Endodermal cell (in vitro differentiated cells): ENCODE measurements at regions not wholly inside any gene's neighbourhood (a gene's known extent, or its start where the extent isn't known, plus 50 kb on each side); places are given as distances from the start of the nearest gene placed in this dataset.

Source experiments
- DNase-seq: peaks from one replicate; pipeline ENCODE4 v3.0.0-alpha.2; 2017
- H3K27ac ChIP-seq: 2 replicates; pipeline ENCODE4 v1.5.1; 2013; ENCODE audit warnings: mild to moderate bottlenecking, low read depth, low read length, moderate library complexity
- H3K27me3 ChIP-seq: 2 replicates; pipeline ENCODE4 v1.6.1; 2013; ENCODE audit warnings: mild to moderate bottlenecking, low read length, moderate library complexity; ENCODE audit not compliant: insufficient read depth, control insufficient read depth, poor library complexity, severe bottlenecking
- H3K36me3 ChIP-seq: 2 replicates; pipeline ENCODE4 v1.7.0; 2013; ENCODE audit warnings: mild to moderate bottlenecking, low read length, moderate library complexity; ENCODE audit not compliant: control insufficient read depth, insufficient read depth
- H3K4me1 ChIP-seq: one replicate; pipeline ENCODE4 v1.7.0; 2013; ENCODE audit warnings: low read length; ENCODE audit not compliant: control insufficient read depth, insufficient read depth
- H3K4me3 ChIP-seq: 2 replicates; pipeline ENCODE4 v1.5.1; 2013; ENCODE audit warnings: mild to moderate bottlenecking, low read length, moderate library complexity
- H3K9ac ChIP-seq: 2 replicates; pipeline ENCODE4 v1.6.1; 2013; ENCODE audit warnings: mild to moderate bottlenecking, low read length, moderate library complexity; ENCODE audit not compliant: poor library complexity, severe bottlenecking; ENCODE audit errors: extremely low read depth
- H3K9me3 ChIP-seq: 2 replicates; pipeline ENCODE4 v1.6.1; 2013; ENCODE audit warnings: mild to moderate bottlenecking, low read length, moderate library complexity; ENCODE audit not compliant: control insufficient read depth
- H3K27ac Mint-ChIP-seq: 2 replicates; pipeline ENCODE4 v1.8.0; 2020; ENCODE audit warnings: mixed read lengths
- H3K27me3 Mint-ChIP-seq: 2 replicates; pipeline ENCODE4 v1.8.0; 2021; ENCODE audit warnings: mild to moderate bottlenecking, mixed read lengths; ENCODE audit not compliant: insufficient read depth
- H3K36me3 Mint-ChIP-seq: 2 replicates; pipeline ENCODE4 v1.8.0; 2020; ENCODE audit warnings: low read depth, mixed read lengths
- H3K4me1 Mint-ChIP-seq: 2 replicates; pipeline ENCODE4 v1.8.0; 2020; ENCODE audit warnings: mixed read lengths
- H3K4me3 Mint-ChIP-seq: 2 replicates; pipeline ENCODE4 v1.8.0; 2020; ENCODE audit warnings: mild to moderate bottlenecking, moderate library complexity, mixed read lengths
- H3K9me3 Mint-ChIP-seq: 2 replicates; pipeline ENCODE4 v1.8.0; 2020; ENCODE audit warnings: mild to moderate bottlenecking, mixed read lengths
- WGBS, 2 experiments: methylation state at CpG; one replicate each; pipeline versions ENCODE4 v1.1.5 to v1.1.7; 2013; ENCODE audit warnings: missing lambda C conversion rate in 2 of 2, mixed read lengths in 1 of 2; ENCODE audit not compliant: insufficient coverage in 1 of 2, insufficient read length in 1 of 2; 5-methylcytosine and 5-hydroxymethylcytosine counted together
- TF ChIP-seq, protein P1 (sequence below): fragments of 200-600 bp; sonication (generic); conservative IDR thresholded peaks from 2 replicates; pipeline ENCODE4 v1.5.0; 2021; ENCODE audit warnings: antibody characterized with exemption, mild to moderate bottlenecking

DNA sequence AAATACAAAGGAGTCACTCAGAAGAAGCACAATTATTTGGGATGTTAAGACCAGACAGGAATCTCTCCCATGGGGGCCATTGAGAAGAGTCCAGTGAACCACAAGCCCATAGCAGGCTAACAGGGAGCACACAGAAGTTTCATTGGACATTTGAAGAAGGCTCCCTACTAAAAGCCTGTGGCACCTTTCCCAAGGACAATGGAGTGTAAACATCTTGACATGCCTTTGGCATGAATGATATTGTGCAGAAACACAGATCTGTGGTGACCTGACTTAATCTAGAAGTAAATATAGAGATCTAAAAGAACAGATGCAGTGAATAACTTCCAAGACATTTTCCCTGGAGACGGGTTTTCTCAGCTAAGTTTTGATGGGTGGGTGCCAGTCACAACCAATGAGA lies 221.5 kb downstream of the EPHA4 start:
- Mint-ChIP-seq H3K27ac (no peak overlapping the region), H3K9me3 (no peaks in the 10 kb centered on the region), H3K4me1 (peaks cover 3% of the 10 kb centered on the region), H3K27me3 (no peaks in the 10 kb centered on the region), H3K36me3 (no peaks in the 10 kb centered on the region), H3K4me3 (no peak overlapping the region)
- no peak overlapping the region for H3K4me3 ChIP-seq
- TF ChIP-seq, protein P1, sequence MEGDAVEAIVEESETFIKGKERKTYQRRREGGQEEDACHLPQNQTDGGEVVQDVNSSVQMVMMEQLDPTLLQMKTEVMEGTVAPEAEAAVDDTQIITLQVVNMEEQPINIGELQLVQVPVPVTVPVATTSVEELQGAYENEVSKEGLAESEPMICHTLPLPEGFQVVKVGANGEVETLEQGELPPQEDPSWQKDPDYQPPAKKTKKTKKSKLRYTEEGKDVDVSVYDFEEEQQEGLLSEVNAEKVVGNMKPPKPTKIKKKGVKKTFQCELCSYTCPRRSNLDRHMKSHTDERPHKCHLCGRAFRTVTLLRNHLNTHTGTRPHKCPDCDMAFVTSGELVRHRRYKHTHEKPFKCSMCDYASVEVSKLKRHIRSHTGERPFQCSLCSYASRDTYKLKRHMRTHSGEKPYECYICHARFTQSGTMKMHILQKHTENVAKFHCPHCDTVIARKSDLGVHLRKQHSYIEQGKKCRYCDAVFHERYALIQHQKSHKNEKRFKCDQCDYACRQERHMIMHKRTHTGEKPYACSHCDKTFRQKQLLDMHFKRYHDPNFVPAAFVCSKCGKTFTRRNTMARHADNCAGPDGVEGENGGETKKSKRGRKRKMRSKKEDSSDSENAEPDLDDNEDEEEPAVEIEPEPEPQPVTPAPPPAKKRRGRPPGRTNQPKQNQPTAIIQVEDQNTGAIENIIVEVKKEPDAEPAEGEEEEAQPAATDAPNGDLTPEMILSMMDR: no peak
- H3K9ac ChIP-seq: no peak overlapping the region
- no peak overlapping the region for H3K27ac ChIP-seq
- H3K27me3 ChIP-seq: no peaks in the 10 kb centered on the region
- H3K9me3 ChIP-seq: no peaks in the 10 kb centered on the region
- WGBS, 2 experiments: 86% methylated on average over 1 of the region's 1 CpG; no CpG with 5 or more reads in 1 of the 2 experiments
- H3K36me3 ChIP-seq: no peaks in the 10 kb centered on the region
- DNase-seq: no peak
- no peaks in the 10 kb centered on the region for H3K4me1 ChIP-seq

DNA sequence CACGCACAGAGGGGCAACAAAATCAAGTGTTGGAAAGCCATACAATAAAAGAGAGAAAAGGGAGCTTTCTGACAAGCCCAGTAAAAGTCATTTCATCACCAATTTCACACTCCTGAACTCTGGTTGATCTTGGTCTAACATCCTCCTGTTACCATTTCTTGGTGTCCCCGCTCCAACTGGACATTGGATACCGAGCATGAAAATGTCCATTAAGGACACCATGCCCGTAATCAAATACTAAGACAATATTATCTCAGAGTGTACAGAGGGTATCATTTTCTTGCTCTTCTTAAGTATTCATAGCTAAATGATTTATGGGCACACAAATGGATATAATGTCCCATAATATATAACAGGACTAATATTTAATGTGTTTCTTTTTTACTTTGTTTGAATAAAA lies 218.9 kb downstream of the EPHA4 start:
- Histone ChIP-seq H3K27ac (no peak overlapping the region), H3K4me3 (no peak overlapping the region), H3K9me3 (no peaks in the 10 kb centered on the region), H3K27me3 (no peaks in the 10 kb centered on the region), H3K36me3 (no peaks in the 10 kb centered on the region), H3K9ac (no peak overlapping the region), H3K4me1 (no peaks in the 10 kb centered on the region)
- no peak for DNase-seq
- Mint-ChIP-seq H3K9me3 (no peaks in the 10 kb centered on the region), H3K4me3 (no peak overlapping the region), H3K36me3 (no peaks in the 10 kb centered on the region), H3K4me1 (peaks cover 16% of the 10 kb centered on the region), H3K27ac (no peak overlapping the region), H3K27me3 (no peaks in the 10 kb centered on the region)
- TF ChIP-seq, protein P1: no peak
- 79 to 83% methylated on average over 2 to 4 of the region's 4 CpGs for WGBS, 2 experiments

GRCh38 chr2:221360312-221360711 lies 211.8 kb downstream of the EPHA4 start:
- Mint-ChIP-seq H3K9me3 (no peaks in the 10 kb centered on the region), H3K4me1 (peaks cover 16% of the 10 kb centered on the region), H3K27me3 (no peaks in the 10 kb centered on the region), H3K4me3 (no peak overlapping the region), H3K36me3 (no peaks in the 10 kb centered on the region), H3K27ac (no peak overlapping the region)
- TF ChIP-seq, protein P1: no peak
- no peak overlapping the region for H3K4me3 ChIP-seq
- no peak for DNase-seq
- no peaks in the 10 kb centered on the region for H3K9me3 ChIP-seq
- no peaks in the 10 kb centered on the region for H3K4me1 ChIP-seq
- H3K27me3 ChIP-seq: no peaks in the 10 kb centered on the region
- H3K27ac ChIP-seq: no peak overlapping the region
- H3K36me3 ChIP-seq: no peaks in the 10 kb centered on the region
- no peak overlapping the region for H3K9ac ChIP-seq
- WGBS, 2 experiments: 92 to 100% methylated on average over 3 of the region's 3 CpGs
